ENCODE measurements at regions not wholly inside any gene's neighbourhood (a gene's known extent, or its start where the extent isn't known, plus 50 kb on each side); places are given as distances from the start of the nearest gene placed in this dataset.
"Not testable (repeated sequence)": the region's sequence is repeated elsewhere in the genome, so short reads cannot be mapped to it uniquely, and the experiment has no call there.

DNA sequence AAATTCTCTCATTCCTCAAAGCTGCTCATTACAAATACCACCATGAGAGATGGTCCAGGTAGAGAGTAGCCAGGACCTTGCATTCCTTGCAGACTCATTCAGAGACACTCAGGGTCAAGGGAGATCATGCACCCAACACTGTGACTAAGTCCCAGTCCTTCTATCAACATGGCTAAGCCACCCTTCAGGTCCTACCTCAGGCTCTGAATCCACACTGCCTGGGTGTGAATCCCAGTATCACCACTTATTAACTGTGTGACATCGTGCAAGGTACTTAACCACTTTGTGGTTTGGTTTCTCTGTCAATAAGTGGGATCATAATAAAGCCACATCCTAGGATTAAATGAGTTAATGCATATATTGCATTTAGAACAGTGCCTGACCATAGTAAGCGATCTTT, 124.1 kb upstream of the NEIL3 start:
- DNase-seq (ENCODE audit: low spot score), result no peak

DNA sequence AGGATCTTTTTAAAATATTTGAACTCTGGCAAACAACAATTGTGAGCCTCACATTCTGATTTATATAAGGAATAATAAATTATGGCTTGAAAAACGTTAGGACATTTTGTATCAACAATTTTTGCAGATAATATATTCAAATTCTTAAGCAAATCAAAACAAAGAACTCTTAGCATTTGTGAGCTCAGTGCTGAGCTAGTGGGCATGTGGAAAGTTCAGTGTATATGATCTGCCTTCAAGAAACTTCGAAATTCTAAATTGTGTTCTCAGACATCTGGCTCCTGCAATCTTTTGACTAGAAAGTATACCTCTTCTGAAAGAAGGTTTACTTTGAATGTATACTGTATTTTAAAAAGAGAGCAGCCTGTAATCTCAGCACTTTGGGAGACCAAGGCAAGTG, 122.3 kb upstream of the NEIL3 start:
- no peak for DNase-seq (ENCODE audit: low spot score)

DNA sequence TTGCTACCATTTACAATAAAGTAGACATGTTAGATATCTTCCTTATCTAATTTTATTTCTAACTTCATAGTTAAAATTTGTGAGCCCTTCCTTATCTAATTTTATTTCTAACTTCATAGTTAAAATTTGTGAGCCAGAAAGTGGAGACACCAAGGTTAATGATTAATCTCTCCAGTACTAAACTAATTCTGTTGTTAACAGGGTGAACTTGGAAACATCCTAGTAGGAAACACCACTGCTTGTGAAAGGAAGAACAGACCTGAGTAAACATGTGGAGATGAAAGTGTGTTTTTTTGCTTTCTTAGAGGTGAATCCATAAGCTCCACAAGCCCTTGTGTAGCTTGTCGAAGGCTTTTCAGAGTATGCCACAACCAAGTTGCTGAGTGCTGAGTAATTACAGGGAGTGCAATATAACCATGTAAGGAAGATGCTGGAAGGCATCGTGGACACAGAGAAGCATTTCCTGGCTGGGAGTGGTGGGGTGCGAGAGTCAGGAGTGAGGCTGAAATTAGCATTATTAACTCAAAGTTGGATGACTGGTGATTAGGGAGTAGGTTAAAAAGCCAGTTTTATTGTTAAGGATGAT, 118.6 kb upstream of the NEIL3 start:
- DNase-seq (ENCODE audit: low spot score), result peak; percentile 22

DNA sequence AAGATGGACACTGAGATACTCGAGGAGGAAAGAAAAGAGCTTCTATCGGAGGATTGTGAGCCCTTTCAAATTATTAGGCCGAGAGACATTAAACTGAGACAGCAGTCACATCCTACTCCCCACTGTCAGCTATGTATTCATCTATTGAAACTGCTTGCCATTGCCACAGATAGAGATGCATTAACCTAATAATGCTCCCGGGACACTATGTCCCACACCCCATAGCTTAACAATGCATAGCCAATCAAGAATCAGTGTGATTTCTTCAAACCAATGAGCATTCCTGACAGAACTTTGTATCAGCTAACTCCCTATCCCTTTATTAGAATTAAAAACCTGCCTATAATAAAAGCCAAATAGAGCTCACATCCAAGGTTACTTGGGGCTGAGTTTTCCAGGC, 118.1 kb upstream of the NEIL3 start:
- no peak for DNase-seq (ENCODE audit: low spot score)

DNA sequence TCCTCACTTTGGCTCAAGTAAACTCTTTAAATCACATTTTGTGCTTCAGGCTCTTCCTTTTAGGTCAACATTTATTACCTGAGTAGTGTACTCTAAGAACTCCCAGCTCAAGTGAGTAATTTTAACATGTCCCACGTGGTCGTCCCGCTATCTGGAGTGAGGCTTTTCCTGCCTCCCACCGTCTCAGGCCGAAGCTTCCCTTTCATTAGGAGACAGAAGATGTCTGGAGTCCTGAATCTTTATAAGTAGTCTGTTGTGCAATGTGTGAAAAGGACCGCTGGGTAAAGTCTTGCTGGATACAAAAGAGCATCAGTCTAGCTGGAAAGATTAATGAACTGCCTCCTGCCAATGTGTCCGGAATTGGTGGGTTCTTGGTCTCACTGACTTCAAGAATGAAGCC, 117.7 kb upstream of the NEIL3 start:
- no peak for DNase-seq (ENCODE audit: low spot score)

DNA sequence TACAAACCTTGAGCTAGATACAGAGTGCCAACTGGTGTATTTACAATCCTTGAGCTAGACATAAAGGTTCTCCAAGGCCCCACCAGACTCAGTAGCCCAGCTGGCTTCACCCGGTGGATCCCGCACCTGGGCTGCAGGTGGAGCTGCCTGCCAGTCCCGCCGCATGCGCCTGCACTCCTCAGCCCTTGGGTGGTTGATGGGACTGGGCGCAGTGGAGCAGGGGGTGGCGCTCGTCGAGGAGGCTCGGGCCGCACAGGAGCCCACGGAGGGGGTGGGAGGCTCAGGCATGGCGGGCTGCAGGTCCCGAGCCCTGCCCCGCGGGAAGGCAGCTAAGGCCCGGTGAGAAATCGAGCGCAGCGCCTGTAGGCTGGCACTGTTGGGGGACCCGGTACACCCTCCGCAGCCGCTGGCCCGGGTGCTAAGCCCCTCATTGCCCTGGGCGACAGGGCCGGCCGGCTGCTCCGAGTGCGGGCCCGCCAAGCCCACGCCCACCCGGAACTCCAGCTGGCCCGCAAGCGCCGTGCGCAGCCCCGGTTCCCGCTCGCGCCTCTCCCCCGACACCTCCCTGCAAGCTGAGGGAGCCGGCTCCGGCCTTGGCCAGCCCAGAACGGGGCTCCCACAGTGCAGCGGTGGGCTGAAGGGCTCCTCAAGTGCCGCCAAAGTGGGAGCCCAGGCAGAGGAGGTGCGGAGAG, 116.5 kb upstream of the NEIL3 start:
- not testable (repeated sequence) for DNase-seq (ENCODE audit: low spot score)

DNA sequence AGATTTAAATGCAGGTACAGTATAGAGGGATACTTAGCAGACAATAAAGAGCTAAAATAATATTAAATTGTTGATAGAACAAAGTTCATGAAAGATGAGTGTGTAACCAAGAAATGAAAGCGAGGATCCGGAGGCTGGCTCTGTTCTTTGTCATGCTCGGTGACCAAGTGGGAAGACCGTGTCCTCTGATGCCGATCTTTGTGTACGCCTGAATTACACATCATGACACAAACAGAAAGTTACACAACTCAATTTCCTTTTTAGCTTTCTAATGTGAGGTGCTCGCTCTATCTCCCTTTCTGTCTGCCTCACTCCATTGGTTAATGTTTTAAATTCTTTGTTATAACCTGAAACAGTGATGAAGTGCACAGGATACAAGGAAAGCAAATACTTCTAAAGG, 114.8 kb upstream of the NEIL3 start:
- DNase-seq (ENCODE audit: low spot score), result no peak

DNA sequence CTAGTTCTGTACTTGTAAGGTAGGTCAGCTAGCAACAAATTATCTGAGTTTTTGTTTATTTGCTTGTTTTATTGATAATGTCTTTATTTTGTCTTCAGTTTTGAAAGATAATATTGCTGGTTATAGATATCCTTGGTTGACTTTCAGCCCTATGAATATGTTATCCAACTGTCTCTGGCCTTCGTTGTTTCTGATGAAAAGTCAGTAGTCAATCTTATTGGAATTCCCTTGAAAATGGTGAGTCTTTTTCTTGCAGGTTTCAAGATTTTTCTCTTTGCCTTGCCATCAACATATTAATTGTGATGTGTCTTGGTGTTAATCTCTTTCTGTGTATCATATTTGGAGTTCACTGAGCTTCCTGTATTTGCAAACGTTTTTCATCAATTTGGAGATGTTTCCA, 113.1 kb upstream of the NEIL3 start:
- no peak for DNase-seq (ENCODE audit: low spot score)

DNA sequence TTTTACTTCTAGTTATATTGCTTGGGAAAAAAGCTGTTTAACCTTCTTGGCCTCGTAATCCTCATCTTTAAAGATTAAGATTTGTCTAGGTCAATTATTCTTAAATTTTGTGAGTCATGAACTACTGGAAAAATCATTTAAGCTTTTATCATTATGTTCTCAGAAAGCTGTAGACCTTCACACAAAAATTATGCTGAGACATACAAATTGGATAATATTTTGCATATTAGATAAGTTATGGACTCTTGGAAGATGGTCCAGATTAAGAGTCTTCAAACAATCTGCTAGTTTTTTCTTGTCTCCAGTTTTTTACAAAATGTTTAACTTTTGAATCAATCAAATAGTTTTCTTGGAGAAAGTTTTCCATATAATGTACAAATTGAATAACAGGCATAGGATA, 108.1 kb upstream of the NEIL3 start:
- DNase-seq (ENCODE audit: low spot score), result no peak

DNA sequence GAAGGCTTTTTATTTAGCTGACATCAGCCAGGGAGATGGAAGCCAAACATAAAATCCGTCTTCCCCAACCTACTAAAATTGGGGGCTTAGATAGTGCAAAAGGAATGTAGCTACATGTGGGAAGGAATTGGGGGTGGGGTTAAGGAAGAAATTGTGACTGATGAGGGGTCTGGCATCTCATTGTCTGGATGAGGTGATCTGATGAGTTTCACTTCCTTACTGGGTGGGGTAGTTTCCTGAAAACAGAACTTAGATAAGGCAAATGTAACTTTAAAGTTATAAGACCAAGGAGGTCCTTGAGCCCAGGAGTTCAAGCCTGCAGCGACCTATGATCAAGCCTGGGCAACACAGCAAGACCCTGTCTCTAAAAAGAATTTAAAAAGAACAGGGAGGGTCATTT, 105.5 kb upstream of the NEIL3 start:
- DNase-seq (ENCODE audit: low spot score), result no peak

DNA sequence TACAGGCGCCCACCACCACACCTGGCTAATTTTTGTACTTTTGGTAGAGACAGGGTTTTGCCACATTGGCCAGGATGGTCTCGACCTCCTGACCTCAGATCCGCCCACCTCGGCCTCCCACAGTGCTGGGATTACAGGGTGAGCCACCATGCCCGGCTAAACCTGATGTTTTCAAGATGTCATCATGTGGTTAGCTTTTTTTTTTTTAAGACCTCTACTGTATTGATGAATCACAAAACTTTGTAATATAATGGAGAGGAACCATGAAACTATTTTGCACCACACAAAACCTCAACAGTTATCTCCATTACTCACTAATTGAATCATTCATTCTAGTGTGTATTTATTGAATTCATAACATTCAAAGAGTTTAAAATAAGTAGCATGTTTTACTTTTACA, 94.7 kb upstream of the NEIL3 start:
- no peak for DNase-seq (ENCODE audit: low spot score)

DNA sequence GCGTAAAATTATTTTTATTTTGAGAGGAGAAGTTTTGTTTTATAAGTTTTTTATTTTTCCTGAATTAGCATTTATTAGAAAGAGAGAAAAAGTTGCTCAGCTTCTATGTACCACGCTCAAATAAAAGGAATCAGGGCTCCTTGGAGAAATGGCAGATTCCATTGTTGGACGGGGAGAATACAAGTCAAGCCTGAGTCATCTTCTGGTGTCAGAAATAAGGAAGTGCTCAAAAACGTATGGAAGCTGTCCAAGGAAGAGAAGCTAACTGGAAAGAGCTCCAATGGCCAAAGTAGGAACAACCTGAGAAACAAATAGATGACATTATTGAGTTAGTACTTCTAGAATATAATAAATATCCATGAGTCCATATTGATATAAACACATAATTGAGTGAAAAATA, 89.3 kb upstream of the NEIL3 start:
- no peak for DNase-seq (ENCODE audit: low spot score)

DNA sequence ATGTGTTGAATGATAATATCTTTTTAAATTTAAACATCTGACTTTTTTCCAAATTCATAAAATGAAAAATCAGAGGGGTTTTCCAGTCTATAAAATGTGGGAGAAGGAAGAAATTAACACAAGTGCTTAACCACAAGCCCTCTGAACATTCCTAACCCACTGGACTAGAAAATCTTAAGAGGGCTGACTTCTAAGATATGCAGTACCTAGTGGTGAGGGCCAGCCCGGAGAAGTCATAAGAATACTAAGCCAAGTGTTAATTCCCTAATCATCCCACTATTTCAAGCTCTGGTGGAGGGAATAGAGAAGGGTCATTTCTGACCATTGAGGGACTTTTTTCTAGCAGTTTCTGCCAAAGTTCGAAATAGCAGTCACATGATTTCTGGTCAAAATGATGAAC, 86.9 kb upstream of the NEIL3 start:
- no peak for DNase-seq (ENCODE audit: low spot score)

DNA sequence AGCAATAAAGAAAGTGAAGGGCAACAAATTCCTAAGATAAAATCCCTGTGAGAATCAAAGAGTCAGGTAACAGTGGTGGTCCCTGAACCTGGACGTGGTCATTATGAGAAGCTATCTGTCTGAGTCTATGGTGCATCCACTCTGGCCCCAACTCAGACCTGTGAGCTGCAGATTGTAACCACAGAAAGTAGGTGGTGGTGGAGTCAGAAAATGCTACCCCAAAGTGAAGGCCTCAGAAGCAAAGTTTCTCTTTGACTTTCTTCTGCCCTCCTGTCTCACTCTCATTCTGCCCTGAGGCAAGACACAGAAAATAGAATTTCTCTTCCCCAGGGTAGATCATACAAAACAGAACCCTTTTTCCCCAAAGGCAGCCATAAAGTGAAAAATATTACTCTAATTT, 84.1 kb upstream of the NEIL3 start:
- DNase-seq (ENCODE audit: low spot score), result no peak

DNA sequence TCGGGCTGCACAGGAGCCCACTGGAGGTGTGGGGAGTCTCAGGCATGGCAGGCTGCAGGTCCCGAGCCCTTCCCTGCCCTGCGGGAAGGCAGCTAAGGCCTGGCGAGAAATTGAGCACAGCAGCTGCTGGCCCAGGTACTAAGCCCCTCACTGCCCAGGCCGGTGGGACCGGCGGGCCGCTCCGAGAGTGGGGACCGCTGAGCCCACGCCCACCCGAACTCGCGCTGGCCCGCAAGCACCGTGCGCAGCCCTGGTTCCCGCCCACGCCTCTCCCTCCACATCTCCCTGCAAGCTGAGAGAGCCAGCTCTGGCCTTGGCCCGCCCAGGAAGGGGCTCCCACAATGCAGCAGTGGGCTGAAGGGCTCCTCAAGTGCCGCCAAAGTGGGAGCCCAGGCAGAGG, 82.0 kb upstream of the NEIL3 start:
- no peak for DNase-seq (ENCODE audit: low spot score)

DNA sequence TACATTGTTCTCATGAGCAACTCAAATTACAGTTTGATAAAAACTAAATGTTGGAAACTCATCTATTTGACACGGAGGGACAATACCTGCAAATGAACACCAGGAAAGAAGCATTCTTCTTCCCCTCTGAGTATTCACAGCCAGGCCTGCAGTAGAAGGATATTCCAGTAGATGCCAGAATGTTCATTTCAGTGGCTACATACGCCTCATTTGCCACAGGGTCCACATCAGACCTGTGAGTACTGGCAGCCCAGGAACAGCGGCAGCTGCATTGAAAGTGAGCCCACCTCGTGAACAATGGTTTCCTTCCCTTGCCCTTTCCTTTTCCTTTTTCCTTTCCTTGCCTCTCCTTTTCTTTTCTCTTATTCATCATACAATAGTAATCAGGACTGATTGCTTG, 81.1 kb upstream of the NEIL3 start:
- no peak for DNase-seq (ENCODE audit: low spot score)

DNA sequence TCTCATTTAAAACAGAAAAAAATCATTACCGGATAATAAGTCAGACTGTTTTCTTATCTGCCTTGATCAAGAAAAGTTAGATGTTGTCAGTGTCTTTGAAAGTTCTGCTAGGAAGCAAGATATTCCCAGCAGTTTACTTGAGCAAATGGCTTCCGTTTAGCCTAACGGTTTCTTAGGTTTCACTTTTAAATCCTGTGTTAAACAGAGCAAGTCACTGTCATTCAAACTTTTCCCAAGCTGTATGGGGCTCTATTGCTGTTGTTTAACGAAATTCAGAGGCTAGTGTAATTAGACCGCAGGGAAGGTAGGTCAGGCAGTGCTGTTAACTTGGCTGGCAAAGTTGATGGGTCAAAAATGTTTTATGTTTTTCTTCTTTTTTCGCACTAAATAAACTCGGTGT, 80.3 kb upstream of the NEIL3 start:
- peak; percentile 20 for DNase-seq (ENCODE audit: low spot score)

DNA sequence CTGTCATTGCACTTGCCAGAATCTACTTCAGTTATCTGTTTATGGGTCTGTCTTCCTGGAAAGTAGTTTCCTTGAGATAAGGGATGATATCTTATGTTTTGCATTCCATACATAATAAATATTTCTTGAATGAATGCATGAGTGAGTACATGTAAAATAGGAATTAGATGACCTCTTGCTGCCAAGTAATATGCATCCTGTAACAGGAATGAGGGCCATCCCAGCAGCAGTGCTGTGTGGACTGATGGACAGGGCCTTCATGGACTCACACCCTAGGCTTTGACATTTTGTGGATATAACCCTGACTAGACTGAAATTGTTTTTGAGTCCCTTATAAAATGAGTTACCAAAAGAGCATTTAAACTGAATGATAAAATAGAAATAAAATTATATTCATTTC, 77.2 kb upstream of the NEIL3 start:
- no peak for DNase-seq (ENCODE audit: low spot score)

DNA sequence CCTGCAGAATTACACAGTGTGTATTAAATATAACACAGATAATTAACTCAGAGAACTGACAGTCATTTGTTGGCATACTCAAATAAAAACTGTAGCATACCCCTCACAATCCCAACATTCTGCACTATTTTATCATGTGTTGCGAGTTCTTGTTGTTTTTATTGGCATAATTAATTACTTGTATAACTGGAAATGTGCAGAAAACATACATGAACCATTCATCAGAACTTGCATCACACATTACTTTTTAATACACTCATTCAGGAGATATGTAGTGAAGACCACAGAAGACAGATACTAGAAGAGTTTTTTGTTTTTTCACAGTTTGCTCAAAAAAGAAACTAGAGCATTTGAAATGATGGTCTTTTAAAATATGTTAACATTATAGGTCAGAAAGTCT, 74.6 kb upstream of the NEIL3 start:
- DNase-seq (ENCODE audit: low spot score), result no peak

DNA sequence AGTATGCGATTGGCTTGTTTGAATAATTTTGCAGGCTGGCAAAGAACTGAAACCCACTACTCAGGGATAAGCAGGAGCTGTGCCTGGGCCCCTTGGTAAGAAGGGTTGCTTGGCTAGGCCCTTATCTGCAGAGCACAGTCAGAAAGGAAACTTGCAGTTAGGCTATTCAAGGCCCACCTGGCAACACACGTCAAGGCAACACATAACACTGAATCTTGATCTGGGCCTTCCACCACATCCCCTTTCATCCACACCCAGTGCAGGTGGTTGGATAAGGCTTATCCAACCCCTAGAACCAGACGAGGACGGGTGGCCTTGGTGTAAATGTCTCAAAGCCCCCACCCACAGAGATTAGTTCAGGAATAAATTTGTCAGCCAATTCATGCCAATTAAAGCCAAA, 72.8 kb upstream of the NEIL3 start:
- DNase-seq (ENCODE audit: low spot score), result no peak

DNA sequence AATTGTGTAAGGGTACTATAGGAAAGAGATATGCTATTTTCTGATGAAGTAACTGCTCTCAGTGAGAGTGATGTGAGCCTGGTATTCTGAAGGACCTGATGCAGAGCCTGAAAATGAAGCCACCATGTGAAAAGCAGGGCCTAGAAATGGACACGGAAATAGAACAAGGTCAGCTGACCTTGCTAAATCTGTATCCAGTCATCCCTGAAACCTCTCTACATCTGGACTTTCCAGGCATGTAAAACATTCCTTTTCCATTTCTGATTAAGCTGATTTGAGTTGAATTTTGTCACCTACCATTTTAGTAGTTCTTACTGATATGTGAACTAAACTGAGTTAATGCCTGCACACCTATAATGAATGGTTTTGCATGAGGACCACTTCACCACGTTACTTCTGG, 72.4 kb upstream of the NEIL3 start:
- no peak for DNase-seq (ENCODE audit: low spot score)

DNA sequence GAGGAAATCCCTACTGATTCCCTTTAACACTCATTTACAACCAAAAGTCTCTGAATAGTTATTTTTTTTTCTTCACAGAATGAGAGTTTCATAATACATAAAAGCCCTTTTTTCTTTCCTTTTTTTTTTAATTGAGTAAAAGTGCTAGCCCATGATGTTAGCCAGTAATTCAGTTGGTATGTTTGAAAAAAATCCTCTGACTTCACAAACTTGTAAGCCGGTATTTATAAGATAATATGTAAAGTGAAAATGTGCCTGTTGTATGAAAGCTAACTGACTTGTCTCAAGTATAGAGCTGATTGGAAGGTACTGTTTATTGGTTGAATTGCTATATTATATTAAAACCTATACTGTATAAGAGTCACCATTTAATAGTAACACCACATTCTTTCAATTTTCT, 70.2 kb upstream of the NEIL3 start:
- no peak for DNase-seq (ENCODE audit: low spot score)

DNA sequence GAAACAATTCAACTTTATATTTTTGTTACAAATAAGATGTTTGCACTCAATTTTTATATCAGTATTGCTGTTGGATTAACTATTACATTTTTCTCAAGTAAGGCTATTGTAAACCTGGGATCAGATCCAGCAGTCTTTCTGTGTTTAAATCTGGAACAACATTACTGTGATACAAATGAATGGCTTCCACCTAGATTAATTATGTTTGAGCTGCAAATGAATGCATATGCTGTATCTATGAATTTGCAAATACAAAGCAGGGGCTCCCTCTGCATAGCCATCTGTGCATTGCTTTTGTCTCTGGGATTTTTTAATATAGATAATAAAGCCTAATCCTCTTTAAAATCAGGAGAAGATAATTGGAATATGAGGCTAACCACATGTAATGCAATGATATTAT, 69.8 kb upstream of the NEIL3 start:
- DNase-seq (ENCODE audit: low spot score), result no peak

DNA sequence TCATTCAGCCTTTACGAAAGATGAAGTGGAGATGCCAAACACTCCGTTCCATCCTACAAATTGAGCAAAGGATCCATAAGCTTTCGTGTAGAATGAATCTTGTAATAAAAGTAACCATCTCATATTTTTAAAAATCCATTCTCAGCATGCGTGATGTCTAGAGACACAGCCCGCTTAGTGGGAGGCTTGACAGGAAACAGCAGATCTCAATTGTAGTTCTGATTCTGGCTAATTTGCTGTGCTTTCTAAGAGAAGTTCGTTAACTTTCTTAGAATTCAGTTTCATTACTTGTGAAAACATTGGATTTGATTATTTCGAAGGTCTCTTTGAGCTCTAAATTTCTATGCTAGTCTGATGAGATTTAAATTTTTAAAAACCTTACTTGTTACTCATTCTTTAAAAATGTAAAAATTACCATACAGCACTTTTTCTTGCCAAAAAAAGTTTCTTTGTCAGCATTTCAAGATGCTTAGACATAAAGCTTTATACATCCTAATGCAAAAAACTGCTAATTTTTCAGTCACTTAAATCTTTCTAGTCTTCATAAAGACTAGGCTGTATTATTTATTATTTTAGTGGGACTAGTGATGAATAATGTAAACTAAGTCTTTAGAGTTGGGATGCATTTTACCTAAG, 66.9 kb upstream of the NEIL3 start:
- DNase-seq (ENCODE audit: low spot score), result no peak

Measured in HuH-7 (cell line).